HG02798 (cell line): ENCODE measurements at regions not wholly inside any gene's neighbourhood (a gene's known extent, or its start where the extent isn't known, plus 50 kb on each side); places are given as distances from the start of the nearest gene placed in this dataset.

ENCODE experiments used
- ATAC-seq: cut with Tn5 transposase; IDR thresholded peaks from one replicate; pipeline ENCODE4 v1.9.1; 2021; ENCODE audit warnings: mild to moderate bottlenecking; ENCODE audit not compliant: unreplicated experiment, poor library complexity

DNA sequence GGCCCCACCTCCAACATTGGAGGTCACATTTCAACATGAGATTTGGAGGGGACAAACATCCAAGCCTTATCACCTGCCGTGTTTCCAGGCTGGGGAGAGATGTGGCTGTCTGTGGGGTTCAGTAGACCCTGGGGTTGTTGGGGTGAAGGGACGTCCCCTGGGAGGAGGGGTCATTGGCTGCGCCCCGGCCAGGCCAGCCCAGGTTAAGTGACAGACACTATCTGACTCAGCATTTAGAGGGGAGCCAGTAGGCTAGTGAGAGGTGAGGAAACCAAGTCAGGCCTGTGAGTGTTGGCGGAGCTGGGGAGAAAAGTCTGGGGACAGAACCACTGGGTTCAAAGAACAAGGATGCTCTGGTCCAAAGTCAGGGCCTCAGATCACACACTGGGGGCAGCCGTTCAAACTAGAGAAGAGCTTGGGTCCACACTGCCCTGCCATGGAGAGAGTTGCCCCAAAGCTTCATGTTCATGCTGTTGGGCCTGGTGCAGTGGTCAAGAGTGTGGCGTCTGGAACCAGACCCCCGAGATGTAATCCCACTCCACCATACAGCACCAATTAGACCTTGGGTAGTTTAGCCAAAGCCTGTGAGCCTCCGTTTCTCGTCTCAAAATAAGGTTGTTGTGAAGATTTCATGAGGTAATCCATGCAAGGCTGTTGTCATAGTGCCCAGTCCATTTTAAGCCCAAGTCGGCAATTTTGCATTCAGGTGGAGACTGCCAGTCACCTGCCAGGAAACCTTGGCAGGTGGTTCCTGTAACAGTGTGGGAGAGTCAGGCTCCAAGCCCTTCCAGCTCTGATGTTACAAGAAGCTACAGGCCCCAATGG lies 1289.6 kb downstream of the TBC1D22A start:
- ATAC-seq: no peak

DNA sequence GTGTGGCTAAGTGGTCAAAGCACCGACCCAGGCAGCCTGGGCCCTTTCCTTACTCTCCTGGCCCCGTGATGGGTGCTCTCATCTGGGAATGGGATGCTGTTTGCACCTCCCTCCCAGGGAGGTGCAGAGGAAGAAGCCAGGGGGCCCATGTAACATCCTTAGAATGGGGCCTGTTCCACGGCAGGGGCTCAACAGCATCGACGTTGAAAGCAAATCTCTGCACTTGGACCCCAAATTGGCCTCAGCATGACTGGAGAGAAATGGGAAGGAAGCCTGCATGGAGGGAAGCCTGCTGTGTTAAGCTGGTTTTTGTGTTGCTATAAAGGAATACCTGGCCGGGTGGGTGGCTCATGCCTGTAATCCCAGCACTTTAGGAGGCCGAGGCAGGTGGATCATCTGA lies 1288.4 kb downstream of the TBC1D22A start:
- no peak for ATAC-seq

DNA sequence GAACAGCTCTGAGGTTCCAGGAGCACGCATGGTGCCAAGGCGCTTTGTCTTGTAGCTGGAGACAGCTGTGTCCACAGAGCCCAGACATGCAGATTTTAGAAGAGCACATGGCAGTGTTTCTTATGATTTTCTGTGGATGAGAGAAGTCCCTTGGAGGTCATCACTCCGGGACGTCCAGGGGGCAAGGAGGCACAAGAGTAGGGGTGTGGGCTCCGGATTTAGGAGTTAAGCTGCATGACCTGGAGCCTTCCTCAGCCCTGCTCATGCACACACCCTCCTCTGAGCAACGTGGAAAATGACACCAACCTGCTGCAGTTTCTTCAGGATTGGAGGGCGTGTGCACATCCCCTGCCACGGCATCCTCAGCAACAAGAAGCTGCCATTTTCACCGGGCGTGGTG lies 1286.7 kb downstream of the TBC1D22A start:
- no peak for ATAC-seq

DNA sequence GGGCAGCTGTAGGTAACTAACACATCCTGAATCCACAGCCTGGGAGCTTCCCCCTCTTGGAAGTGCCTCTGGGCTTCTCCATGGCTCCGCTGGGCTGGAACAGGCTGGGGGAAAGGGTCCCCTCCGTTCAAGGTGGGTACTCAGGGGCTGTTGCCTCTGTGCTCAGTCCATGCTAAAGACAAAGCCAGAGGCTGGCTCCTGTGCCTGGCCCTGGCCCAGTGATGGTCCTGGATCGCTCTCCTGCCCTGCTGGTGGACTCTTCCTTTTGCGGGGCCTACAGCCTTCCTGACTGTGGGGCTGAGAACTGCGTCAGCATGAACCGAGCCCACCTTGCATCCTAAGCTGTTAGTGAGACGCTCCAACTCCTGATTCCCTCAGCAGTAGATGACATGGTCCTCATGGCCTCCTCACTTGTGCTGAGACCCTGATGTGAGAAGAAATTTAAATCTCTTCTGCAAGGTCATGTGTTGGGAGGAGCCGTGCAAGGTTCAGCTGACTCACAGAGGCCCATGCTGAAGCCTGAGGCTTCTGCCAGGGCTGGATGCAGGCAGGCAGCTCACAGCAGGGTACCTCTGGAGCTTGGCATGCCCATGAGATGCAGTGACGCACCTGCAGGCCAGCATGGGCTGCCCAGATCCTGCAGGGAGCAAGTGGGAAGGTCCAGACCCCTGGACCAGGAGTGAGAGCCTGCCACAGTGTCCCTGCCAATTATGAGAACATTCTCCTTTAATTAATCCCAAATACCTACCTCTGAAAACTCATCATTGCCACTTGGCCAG lies 1285.5 kb downstream of the TBC1D22A start:
- ATAC-seq: no peak

DNA sequence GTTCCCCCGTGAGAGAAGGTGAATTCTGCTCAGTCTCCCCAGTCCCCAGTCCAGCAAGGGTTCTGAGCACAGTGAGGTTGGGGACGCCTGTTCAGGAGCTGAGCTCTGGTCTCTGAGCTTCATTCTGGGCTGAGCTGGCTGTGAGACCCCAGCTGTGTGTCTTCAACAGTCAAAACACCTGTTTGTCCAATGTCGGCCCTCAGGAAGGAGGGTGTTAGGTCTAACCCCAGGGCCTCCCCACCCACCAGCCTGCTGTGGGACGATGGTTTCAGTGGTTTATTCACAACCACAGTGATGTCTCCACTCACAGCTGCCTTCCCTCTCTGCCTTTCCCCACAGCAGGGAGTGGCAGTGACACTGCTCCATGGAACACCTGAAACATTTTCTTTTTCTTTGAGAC lies 1282.9 kb downstream of the TBC1D22A start:
- peak; percentile 90 for ATAC-seq

DNA sequence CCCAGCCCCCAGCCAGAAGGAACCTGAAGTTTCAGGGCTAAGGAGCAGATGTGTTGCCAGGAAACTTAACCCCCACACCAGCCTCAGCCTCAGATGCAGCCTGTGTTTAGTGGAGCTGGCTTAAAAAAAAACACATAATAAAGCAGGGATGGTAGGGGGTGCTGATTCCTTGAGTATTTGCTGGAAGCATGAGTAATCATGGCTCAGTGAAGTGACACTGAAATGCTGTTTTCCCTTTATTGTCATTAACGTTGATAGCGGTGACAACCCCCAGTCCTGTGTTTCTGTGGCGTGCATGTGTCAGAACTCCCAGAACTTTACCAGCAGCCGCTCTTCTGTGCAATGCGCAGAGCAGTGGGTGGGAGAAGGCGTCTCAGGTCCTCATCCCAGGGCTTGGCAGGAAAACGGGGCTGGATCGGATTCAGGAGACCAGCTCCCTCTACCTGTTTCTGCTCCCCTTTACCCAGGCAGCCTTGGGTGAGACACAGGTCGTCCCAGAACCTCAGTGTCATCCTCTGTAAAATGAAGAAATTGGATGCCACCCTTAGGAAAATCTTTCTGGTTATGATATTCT lies 1282.1 kb downstream of the TBC1D22A start:
- no peak for ATAC-seq

DNA sequence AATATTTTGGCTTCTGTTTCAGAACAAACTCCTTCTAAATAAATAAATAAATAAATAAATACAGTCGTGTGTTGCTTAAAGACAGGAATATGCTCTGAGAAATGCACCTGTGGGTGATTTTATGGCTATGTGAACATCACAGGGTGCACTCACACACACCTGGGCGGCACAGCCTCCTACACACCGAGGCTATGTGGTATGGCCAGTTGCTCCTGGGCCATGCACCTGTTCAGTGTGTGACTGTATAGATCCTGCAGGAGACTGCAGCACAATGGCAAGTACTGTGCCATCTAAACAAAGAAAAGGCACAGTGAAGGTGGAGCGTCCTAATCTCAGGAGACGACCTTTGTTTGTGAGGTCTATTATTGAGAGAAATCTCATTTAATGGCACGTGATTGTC lies 1281.1 kb downstream of the TBC1D22A start:
- ATAC-seq: no peak

DNA sequence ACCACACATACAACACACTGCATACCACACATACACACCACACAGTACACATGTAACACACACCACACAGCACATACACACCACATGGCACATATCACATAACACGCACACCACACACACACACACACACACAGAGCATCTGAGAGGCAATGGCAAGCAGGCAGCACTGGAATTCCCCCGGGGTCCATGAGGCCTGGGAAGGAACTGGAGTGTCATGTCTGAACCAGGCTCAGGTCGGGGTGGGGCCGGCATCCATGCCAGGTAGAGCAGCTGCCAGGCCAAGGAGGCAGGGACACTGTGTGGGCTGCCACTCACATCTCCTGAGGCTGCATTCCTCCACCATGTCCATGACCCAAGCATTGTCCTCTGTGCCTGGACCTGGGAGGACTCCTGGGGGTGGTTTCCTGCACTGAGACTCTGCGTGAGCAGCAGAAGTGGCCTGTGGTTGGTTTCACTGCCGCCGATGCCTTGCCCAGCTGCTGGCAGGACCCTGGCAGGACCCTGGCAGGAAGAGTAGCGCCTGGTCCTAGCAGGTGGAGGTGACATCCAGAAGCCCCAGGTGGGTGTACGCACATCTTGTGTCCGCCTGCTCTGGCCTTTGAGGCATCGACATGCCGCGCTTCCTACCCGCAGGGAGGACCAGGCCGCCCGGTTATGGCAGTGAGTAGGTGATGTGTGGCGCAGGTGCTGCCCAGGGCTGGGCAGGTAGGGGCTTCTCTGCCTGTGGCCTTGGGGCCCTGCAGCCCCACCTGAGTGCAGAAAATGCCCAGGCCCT lies 1280.4 kb downstream of the TBC1D22A start:
- ATAC-seq: no peak

DNA sequence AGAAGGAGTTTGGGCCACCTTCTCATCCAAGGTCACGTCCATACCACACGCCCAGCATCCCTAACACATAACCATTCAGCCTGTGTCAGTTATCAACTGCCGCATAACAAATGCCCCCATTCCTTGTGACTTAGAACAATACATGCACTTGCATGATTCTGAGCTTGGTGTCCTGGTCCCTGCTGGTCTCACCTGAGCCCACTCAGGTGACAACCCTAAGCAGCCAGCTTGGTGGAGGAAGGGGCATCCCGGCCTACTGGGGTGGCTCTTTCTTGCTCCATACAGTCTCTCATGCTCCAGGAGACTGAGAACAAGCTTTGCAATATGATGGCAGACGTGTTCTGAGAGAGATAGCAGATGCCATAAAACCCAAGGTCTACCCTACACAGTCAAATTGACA lies 1276.9 kb downstream of the TBC1D22A start:
- no peak for ATAC-seq

DNA sequence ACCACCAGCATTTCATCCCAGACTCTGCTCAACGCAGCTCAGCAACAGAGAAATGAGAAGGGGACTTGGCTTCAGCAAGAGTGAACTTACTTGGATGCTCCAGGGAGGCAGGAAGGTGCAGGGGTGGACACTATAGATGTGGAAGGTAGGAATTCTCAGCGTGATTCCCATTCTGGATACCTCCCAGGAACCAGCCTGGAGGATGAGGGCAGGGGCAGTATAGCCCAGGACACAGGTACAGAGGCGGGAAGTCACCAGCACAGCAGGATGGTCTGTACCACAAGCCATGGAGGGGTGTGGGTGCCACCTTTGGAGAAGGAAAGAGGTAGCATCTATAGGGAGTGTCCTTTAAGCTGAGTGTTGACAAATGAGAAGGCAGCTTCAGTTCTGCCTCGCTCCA lies 1275.2 kb downstream of the TBC1D22A start:
- ATAC-seq: no peak

DNA sequence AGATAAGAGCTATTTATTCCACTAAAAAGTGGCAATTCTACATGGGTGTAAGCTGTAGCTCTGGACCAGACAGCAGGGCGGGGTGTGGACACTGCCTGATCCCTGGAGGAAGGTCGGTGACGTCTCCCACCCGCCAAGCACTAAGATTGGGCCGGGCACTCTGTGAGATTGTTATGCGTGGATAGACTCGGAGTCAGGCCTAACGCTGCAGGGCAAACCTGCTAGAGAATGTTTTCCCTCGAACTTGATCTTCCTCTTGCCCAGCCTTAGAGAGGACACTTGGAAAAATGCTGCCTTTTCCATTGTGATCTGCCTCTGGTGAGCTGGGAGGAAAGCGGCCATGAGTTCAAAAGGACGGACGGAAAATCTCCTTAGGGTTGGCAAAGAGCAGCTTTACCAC lies 1273.4 kb downstream of the TBC1D22A start:
- no peak for ATAC-seq

DNA sequence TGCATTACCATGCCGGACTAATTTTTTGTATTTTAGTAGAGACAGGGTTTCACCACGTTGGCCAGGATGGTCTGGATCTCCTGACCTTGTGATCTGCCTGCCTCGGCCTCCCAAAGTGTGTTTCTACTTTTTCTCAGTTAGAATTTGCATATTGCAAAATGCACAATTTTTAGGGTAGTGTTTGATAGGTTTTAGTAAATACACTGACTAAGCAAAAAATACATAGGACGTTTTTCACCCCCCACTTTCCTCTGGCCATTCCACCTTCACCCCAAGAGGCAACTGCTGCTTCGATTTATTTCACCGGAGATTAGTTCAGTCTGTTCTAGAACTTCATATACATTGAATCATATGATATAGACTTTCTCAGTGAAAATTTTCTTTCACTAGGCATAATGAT lies 1269.1 kb downstream of the TBC1D22A start:
- no peak for ATAC-seq

DNA sequence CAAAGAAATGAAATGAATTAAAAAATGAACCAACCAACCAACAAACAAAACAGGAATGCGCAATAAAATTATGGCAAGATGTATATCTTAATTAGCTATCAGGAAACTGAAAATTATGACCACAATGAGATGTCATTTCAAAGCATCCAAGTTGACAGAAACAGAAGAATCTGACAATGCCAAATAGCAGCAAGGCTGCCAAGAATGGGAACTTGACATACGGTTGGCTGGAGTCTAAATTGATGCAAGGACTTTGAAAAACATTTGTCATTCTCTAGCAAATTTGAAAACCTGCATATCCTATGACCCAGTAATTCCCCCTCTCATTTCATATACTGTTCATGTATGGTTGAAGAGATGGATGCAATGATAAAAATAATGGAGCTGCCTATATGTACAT lies 1262.6 kb downstream of the TBC1D22A start:
- ATAC-seq: no peak

DNA sequence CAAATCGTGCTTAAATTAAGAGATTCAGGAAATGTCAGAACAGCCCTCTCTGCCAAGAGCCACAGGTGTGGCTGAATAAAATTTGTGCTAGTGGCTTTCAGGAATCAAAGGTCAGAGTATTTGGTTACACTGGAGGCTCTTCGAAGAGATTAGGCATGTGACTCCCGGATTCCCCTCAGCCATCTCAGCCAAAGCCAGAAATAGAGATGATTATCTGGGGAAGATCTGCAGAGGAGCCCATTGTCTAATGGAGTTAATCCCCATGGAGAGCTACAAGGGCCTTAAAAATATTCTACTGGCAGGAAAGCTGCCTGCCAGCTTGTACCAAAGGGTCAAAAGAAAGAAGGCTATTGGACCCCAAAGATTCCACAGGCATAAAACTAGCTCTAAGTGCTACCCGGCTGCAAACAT lies 1259.5 kb downstream of the TBC1D22A start:
- no peak for ATAC-seq

DNA sequence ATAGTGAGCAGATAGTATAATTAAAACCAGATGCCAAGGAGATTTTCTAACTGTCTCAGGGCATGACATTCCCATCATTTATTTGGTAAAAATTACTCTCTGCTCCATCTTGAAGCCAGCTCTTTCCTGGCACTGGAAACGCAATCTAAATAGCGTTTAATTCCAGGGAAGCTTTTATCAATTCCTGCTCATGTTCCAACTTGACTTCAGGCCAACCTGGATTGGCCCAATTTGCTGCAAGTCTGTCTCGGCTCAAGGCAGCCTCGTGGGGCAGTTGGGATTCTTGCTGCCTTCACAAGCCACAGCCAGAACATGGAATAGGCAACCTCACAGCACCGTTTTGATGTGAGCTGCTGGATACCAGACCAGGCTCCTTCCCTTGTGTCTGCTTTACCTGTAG lies 1255.9 kb downstream of the TBC1D22A start:
- ATAC-seq: no peak

DNA sequence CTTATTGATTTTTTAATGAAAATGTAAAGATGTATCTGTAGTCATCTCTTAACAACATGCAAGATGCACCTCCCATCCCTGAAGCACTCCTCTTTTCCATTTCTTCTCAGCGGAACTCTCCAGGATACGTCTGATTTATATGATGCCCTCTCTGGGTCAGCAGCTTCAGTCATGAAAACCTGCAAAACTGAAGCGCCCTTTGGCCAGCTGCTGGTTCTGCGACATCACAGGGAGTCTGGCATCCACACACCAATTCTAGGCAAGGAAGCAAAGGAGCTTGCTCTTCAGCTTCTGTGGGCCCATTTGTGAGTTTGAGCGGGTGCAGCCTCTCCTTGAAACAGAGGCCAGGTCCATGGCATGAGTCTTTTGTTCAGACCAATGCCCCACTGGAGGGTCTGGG lies 1253.3 kb downstream of the TBC1D22A start:
- no peak for ATAC-seq

DNA sequence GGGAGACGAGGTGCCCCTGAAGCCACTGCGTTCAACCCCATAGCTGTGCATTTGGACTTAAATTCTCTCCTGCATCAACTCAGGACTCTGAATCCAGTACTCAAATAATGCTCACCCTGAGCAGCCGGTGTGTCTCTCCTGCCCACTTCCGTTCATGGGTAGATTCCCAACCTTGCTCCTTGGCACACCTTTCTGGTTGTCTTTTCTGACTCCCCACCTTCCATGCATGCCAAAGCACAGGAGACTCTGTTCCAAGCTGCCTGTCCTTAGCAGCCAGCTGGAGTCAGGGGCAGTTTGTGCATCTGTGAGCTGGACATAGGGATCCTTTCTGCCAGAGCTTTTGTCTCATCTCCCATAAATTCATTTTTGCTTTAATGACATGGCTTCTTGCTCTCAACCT lies 1242.5 kb downstream of the TBC1D22A start:
- ATAC-seq: no peak

DNA sequence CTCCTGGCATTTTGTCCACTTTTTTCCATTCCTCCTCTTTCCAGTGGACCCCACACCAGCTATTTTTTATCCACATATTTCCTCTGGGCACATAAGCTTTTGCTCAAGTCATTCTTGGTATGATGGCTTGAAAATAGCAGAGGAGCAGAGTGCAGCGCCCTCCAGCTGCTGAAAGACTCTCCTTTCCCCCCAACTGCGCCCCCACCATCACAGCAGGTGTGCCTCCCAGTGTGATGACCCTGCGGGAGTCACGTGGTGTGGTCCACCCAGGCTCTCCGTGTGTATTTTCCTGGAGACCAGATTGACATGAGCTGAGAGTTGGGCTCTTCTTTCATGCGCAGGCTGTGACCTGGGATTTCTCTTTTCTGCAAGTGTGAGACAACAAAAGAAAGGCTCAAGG lies 1241.6 kb downstream of the TBC1D22A start:
- ATAC-seq: no peak

DNA sequence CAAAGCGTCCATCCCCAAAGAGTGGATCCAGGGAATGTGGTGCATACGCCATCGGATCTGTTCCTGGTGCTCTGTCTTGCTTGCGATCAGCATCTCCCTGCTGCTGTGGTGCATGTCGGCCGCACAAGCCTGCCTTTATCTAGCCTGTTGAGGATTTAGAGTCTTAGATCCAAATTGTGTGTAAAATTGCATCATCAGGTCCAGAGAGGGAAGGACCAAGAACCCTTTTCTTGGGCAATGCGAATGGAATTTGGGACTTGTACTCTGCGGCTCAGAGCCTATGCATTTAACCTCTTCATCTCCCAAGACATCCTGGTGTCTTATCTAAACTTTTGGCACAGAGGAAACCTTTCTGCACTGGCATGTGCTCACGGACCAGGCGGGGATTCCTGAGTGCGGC lies 1238.7 kb downstream of the TBC1D22A start:
- no peak for ATAC-seq

DNA sequence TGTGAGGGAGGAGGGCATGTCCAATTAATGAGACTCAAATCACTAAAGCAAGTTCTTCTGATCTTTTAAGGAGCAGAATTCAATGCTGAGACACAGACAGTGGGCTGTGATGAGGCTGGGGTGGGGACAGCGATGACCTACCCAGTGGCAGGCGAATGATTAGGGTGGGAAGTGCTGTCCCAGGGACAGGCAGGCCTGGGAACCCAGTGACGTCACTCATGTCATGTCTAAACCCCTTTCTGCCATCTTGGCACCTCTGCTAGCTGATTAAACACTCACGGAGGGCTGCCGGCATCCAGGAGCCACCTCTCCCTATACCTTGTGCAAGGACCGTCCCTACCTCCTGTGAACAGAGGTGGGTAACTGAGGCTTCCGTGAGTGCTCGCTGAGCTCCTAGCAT lies 1235.2 kb downstream of the TBC1D22A start:
- no peak for ATAC-seq
